HG03571 (cell line): ENCODE measurements at regions not wholly inside any gene's neighbourhood (a gene's known extent, or its start where the extent isn't known, plus 50 kb on each side); places are given as distances from the start of the nearest gene placed in this dataset.

Experiments
- ATAC-seq: cut with Tn5 transposase; IDR thresholded peaks from one replicate; pipeline ENCODE4 v1.9.1; 2021; ENCODE audit not compliant: unreplicated experiment

DNA sequence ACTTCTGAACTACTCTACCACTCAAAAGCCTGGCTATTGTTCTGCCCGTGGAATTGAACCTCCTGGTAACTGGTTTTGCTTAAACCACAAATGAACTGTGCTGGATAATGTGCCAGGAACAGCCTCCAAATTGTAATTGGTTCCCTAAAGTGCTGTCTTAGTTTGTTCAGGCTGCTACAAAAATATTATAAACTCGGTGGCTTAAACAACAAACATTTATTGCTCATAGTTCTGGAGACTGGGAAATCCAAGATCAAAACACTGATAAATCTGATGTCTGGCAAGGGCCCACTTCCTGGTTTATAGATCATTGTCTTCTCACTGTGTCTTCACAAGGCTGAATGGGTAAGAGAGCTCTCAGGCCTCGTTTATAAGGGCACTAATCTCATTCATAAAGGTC is 149.2 kb upstream of the NCKAP5 start:
- ATAC-seq = no peak

DNA sequence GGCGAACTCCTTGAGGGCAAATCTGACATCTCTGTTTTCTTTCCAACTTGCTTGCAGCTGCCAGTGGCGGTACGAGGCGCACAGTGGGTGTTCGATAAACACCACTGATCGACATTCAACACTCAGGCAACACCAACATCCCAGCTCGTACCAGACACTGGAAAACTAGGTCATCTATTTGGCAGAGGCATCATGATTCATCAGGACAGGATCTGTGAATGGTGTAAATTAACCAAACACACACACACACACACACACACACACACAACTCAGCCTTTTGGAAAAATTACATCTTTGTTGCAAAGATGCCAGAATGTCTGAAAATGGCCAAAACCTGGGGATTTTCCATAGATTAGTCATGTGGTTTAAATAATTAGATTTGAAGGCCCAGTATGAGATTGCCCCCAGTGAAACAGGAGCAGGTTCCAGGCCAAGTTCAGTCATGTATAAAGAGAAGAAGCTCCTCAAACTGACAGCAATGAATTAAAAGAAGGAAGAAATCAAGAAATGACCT is 150.5 kb upstream of the NCKAP5 start:
- no peak for ATAC-seq

DNA sequence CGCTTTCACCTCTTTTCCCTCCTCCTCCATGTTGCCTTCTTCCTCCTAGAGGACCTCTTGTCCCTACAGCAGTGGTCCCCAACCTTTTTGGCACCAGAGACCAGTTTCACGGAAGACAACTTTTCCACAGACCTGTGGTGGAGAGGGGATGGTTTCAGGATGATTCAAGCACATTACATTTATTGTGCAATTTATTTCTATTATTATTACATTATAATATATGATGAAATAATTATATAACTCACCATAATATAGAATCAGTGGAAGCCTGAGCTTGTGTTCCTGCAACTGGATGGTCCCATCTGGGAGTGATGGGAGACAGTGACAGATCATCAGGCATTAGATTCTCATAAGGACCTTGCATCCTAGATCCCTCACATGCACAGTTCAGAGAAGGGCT is 152.2 kb upstream of the NCKAP5 start:
- no peak for ATAC-seq

DNA sequence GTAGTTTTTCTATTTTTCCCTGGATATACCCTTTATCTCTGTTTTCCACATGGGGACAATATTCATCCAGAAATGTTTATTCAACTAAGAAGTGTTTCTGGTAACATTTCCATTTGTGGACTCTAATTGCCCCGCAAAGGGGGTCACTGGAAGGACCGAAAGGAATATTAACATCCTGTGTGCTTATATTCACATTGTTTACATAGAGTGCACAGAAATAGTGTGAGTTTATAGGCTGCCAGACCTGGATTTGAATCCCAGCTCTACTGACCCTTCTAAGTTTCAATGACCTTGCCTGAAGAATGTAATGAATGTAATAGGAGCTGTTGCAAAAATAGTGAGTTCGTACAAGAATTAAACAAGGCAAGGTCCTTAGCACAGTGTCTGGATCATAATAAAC is 152.9 kb upstream of the NCKAP5 start:
- ATAC-seq = no peak

DNA sequence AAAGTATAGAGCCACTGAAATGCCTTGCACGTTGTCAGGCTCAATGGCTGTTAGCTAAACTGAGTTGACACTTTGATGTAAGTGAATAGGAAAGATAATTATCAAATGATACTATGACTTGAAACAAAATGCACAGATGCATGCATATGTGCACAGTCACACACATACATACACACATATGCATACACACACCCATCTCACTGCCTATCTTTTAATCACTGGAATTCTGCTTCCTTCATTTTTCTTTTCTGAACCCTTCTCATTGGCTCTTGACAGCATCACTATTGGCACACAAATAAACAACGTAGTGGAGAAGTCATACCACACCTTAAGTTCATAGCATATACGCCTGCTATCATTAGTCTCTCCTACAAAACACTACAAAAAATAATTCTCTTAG is 154.9 kb upstream of the NCKAP5 start:
- ATAC-seq = no peak

DNA sequence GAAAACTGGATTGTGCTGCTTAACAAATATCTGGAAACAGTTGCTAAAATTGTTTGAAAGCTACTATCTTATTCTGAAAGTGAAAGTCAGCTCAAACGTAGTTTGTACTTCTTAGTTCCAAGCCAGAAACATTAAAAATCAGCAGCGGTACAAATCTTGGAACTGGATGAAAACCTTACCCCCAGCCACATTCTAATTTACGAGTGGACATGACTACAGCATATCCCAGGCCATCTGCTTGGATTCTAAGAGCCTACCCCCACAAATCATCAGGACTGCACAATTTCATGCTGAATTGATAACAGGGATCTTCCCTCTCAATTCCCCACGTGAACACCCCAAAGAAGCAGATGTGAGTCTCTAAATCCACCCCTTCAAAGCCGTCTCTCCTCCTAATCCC is 158.7 kb upstream of the NCKAP5 start:
- no peak for ATAC-seq

DNA sequence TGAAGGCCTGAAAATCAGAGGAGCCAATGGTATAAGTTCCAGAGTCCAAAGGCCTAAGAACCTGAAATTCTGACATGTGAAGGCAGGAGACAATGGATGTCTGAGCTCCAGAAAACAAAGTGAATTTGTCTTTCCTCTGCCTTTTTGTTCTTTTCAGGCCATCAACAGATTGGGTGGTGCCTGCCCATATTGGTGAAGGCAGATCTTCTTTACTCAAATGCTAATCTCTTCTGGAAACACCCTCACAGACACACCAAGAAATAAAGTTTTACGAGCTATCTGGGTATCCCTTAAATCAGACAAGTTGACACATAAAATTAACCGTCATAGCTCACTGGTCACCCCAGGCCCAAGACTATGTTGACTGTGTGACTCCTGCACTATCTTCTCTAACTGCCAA is 163.8 kb upstream of the NCKAP5 start:
- ATAC-seq = no peak

DNA sequence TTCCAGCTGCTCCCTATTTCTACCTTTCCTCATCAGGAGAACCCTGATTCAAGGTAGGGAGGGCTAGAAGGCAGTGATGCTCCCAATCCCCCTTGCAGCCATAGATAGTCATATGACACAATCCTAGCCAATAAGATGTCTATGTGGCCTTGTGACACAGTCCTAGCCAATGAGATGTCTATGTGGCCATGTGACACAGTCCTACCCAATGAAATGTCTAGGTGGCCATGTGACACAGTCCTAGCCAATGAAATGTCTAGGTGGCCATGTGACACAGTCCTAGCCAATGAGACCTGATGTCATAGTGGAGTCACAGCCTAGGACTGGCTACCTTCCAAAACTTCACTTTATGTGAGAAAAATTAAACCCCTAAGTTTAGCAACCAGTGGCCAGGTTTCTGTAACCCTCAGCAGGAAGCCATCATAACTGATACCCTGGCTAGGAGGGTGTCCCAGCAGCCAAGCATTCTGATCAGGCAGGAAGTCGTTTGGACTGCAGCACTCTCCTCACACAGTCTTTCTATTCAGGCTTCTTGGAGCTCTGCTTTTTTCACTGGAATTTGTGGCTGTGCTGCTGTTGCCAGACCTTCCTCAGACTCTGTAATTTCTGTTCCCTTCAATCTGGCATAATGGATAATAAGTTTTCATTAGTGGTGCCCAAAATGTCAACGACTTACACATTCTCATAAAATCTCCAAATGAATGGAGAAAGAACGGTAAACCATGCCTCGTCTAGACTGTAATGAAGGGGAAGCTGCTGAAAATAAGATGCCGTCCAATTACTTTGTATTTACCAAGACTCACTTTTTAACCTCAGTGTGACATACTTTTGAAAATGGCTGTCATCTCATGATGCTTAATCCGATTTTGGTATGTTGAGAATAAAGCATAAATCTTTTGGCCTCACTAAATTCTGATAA is 165.0 kb upstream of the NCKAP5 start:
- no peak for ATAC-seq

DNA sequence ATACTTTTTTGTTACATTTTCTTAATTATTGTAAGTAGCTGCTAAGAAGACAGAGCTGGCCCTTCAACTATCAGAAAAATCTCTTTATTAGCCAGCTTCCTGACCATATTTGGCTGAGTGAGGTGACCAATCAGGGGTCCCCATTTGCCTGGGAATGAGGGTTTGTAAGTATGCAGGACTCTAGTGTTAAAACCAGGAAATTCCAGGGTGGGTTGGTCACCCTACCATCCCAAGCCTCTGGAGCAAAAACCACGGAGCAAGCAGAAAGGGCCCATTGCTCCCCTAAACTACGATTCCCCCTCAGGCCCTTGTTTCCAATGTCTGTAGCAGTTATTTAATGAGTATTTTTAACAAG is 165.6 kb upstream of the NCKAP5 start:
- no peak for ATAC-seq

DNA sequence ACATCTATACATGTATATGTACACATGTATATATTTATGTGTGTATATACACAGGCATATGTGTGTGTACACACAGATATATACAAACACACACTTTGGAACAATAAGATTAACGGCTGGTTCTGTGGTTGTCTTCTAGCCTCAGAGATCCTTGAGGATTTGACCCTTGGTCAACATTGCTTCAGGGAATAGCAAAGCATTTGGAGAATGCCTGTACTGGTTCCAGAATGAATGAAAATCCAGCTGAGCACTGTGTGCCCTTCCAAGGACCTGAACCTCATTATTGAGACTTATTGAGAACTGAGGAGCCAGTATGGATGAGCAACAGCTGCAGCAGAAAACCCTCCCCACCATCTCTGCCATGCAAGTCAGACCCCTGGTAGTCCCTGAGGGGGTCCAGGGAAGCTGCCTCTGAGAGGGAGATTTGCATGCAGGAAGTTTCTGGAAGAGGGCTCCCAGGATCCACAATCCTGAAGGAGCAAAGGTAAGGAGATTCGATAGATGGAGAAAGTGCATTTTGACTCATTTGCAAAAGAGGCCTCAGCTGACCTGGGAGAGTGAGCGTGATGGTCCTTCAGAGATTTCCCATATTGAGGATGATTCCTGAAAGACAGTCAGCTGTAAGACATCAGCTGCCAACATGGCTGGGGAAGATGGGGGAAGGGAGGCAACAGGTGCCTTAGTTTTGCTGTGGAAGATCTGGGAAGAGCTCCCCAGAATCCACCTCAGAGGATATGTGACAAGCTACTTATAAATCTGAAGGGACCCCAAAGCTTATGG is 166.6 kb upstream of the NCKAP5 start:
- ATAC-seq = no peak

DNA sequence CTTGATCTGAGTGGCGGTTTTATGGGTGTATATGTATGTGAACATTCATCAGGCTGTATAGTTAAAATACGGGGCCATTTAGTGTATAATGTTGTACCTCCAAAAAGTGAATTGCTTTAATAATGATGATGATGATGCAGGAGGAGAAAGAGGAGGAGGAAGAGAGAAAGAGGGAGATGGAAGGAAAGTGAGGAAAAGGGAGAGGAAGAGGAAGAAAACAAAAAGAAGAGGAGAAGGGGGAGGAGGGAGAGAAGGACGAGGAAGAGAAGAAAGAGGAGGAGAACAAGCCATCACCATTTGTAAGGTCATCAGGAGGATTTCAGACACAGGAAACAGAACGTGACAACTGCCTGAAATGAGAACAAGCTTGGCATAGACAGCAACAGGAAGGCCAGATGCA is 168.4 kb upstream of the NCKAP5 start:
- ATAC-seq = no peak

DNA sequence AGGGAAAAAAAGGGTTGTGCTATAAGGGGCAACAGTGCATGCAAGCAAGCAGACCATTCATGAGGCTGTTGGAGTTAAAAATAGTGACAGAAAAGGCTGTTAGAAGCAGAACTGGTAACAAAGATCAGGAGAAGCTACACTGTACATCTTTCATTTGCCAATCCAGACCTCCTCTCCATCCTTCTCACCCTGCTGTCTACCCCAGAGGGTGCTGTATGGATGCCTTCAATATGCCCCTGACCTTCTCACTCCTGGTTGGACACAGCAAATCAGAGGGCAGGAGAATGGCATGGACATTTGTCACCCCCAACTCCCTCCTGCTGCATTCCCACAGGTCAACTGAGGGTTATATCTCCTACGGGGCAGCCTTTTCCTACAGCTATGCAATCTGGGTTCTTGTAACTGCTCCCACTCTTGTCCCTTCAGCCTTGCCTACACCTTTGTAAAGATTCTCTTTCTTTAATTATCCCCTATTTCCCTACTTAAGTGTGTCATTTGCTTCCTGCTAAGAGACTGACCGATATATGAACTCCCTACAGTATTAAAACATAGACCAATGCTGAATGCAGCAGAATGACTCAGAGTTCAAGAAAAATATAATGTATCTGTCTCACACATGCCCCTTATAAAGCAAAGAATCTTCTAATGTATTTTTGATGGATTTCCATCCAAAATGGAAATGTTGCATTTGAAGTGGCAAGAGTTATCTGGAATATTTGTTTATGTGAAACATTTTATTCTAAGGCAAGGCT is 169.2 kb upstream of the NCKAP5 start:
- ATAC-seq = no peak

DNA sequence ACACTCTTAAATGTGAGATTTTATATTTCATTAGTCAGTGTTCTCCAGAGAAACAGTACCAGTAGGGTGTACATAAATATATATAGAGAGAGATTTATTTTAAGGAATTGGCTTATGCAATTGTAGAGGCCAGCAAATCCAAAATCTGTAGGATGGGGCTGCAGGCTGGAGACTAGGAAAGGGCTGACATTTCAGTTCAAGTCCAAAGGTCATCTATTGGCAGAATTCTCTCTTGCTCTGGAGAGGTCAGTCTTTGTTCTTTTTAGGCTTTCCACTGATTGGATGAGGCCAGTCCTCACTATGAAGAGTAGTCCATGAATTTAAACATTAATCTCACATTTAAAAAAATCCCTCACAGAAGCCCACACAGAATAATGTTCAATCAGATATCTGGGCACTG is 170.8 kb upstream of the NCKAP5 start:
- no peak for ATAC-seq

DNA sequence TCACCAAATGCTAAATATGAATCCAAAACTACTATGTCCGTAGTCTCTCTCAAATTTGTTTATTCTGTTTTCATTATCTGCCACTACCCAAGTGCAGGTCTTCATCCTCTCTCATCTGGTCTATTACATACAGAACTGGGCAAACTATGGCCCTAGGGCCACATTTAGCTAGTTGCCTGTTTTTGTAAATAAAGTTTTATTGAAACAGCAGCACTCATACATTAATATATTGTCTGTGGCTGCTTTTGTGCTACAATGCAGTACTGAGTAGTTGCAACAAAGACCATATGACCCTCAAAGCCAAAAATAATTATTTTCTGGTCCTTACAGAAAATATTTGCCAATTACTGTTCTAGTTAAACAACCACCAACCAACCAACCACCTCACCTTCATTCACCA is 172.2 kb upstream of the NCKAP5 start:
- no peak for ATAC-seq

DNA sequence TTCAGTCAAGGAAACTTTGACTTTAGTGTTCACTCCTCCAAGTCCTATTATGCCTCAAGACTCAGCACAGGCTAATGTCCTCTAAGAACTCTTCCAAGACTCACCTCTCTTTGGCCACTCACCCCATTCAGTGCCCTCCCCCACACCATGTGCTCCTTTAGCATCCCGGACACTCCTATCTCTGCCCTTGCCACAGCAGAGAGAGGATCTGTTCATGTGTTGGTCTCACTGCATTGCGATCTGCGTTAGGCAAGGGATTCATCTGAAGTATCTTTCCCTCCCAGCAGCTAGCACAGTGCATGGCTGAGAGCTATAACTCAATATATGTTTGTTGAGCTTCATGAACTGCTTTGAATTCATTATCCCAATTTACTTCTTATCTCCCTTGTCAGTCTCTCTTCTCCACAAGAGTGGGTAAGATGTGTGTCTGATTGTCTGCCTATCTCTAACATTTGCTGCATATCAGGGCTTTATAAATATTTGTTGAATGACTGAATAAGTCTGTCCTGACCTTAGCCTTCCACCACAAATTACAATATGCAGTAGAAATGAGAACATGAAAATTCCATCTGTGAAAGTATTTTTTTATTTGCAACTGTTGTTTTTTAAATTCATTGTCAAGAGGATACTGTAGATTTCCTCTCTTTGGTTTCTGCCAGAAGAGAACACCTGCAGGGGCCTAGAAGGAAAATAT is 179.9 kb upstream of the NCKAP5 start:
- no peak for ATAC-seq

DNA sequence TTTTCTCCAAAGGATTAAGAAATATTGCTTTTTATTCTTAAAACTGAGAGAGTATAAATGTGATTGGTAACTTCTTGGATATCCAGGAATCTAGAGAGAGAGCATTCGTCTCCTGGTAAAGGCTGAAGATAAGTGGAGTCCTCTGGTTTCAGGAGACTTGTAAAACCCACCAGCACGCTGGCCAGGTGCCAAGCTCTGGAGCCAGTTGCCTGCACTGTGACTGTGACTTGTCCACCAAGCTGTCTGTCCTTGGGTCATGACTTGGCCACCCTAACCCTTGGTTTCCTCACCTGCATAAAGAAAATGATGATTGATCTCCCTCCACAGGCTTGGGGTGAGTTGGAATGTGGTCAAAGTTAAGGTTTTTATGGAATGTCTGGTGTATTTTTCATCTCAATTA is 185.4 kb upstream of the NCKAP5 start:
- no peak for ATAC-seq

DNA sequence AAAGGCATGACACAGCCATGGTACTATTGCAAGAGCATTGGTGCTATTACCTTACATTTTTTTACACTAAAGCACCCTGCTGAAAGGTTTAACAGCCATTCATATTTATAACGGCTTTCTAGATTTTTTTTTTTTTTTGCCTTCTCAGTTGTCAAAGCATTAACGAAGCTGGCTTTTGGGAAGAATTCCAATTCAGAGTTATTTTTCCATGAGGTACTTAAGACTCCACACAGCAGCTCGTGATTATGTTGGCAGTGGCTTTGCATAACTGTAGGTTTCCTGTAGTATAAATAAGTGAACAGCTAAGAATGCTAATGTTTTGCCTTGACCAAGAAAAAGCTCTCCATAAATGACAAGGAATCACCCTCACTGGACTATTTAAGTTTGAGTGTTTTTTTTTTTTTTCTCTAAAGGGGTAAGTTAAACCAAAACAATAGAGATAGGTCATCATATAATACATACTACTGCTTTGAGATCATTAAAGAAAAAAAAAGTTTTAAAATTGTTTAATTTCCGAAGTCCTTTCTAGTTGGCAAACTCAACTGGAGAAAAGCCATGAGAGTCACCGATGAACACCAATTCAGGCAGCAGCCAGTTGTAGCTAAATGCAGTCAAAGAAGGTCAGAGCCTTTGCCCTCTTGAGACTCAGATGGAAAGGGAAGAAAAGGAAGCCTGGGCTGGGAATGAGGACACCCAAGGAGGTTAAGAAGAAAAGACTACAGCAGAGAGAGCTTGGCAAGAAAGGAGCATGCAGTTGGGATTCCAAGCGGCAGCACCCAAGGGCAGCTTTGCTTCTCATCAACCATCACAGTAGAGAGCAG is 187.4 kb upstream of the NCKAP5 start:
- no peak for ATAC-seq

DNA sequence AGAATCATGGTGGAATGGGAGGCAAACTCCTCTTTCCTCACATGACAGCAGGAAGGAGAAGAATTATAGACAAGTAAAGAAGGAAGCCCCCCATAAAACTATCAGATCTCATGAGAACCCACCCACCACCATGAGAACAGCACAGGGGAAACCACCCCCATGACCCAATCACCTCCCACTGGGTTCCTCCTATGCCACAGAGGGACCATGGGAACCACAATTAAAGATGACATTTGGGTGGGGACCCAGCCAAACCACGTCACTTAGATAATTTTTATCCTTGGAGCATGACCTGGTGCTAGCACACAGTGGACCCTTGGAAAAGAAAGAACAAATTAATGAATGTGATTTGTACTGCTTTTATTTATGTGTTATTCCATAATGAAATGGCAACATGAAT is 188.6 kb upstream of the NCKAP5 start:
- ATAC-seq = no peak

DNA sequence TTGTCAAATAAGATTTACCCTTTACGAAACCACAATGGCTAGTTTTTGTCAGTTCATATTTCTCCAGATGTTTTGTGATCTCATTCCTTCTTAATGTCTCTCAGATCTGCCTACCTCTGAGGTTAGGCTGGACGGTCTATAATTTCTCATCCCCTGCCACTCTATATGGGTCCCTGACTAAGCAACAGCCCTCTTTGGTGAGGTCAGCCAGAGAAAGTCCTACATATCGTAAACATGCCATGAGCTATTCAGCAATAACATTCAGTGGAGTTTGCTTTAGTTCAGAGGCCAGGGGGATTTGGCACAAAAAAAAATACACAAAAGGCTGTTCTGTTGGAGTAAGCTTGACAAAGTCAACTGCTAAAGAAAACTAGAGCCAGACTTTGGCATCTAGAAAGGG is 192.1 kb upstream of the NCKAP5 start:
- no peak for ATAC-seq

DNA sequence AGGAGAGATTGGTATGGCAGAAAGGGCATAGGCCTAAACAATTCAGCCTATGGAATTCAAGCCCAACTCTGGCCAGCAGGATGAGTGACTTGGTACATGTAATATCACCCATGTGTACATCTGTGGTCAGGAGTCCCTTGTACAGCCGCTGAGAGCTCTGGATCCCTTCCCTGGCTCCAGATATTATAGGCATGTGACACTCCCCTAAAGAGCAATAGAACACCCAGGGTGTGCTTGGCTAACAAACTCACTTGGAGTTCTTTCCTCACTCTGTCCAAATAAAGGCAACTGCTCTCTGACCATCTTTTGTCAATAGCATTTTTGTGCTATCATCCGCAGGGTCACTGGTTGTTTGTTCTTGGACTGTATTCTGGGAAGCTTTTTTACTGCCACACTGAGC is 197.4 kb upstream of the NCKAP5 start:
- no peak for ATAC-seq
